ENCODE measurements at regions not wholly inside any gene's neighbourhood (a gene's known extent, or its start where the extent isn't known, plus 50 kb on each side); places are given as distances from the start of the nearest gene placed in this dataset.

- Histone ChIP-seq H3K4me3 (no peak overlapping the region), H4K20me1 (replicated peaks; ENCODE audit: insufficient read depth) (no peaks in the 10 kb centered on the region), H2AFZ (no peak overlapping the region), H3K27me3 (ENCODE audit: insufficient read depth) (no peaks in the 10 kb centered on the region), H3K36me3 (ENCODE audit: insufficient read depth) (no peaks in the 10 kb centered on the region), H3F3A (replicated peaks; ENCODE audit: low read depth) (no peaks in the 10 kb centered on the region), H3K79me2 (replicated peaks; ENCODE audit: insufficient read depth) (no peaks in the 10 kb centered on the region), H3K9me2 (ENCODE audit: insufficient read depth) (no peaks in the 10 kb centered on the region), H3K27ac (ENCODE audit: low read depth) (no peak overlapping the region), H3K4me2 (no peak overlapping the region), H3K4me1 (ENCODE audit: insufficient read depth) (peaks cover 10% of the 10 kb centered on the region; the same call in 1 of the 2 replicates)
- Mint-ChIP-seq H3K4me1 (peaks cover 6% of the 10 kb centered on the region; the same call in 2 of the 3 replicates), H3K27me3 (ENCODE audit: insufficient read depth, low read depth, poor library complexity) (no peaks in the 10 kb centered on the region), H3K9me3 (no peaks in the 10 kb centered on the region), H3K36me3 (ENCODE audit: low read depth) (no peaks in the 10 kb centered on the region), H3K4me3 (no peak overlapping the region), H3K27ac (no peak overlapping the region)
- DNase-seq (ENCODE audit: low spot score) = no peak
- no peak for ATAC-seq
- TF ChIP-seq REST (IDR thresholded peaks at IDR 0.05; ENCODE audit: unreplicated experiment) (no peak), POLR2AphosphoS5 (IDR thresholded peaks at IDR 0.05; ENCODE audit: low read depth) (no peak), ZNF114 (CRISPR knock-in tag; IDR thresholded peaks at IDR 0.05) (no peak), ZNF462 (CRISPR knock-in tag; IDR thresholded peaks at IDR 0.05) (no peak), STAT1 (IDR thresholded peaks at IDR 0.05; ENCODE audit: unreplicated experiment) (no peak), ZNF331 (CRISPR knock-in tag; IDR thresholded peaks at IDR 0.05; ENCODE audit: low read depth) (no peak), NANOG (IDR thresholded peaks at IDR 0.05; ENCODE audit: borderline replicate concordance) (no peak), JUNB (IDR thresholded peaks at IDR 0.05; ENCODE audit: unreplicated experiment) (no peak), CREB1 (CRISPR knock-in tag; IDR thresholded peaks at IDR 0.05; ENCODE audit: low read depth) (no peak), CTCF (conservative IDR thresholded peaks at IDR 0.05; ENCODE audit: low read depth in 2 of 2) (no peak), EZH2phosphoT487 (IDR thresholded peaks at IDR 0.05; ENCODE audit: unreplicated experiment) (no peak), ETS1 (IDR thresholded peaks at IDR 0.05) (no peak), EZH2 (IDR thresholded peaks at IDR 0.05; ENCODE audit: low read depth, unreplicated experiment) (no peak)
Observed at GRCh38 chr14:41506552-41506951, 100.1 kb upstream of the LRFN5 start.

Data from GM23338 (cell line).